ENCODE measurements at regions not wholly inside any gene's neighbourhood (a gene's known extent, or its start where the extent isn't known, plus 50 kb on each side); places are given as distances from the start of the nearest gene placed in this dataset.

DNA sequence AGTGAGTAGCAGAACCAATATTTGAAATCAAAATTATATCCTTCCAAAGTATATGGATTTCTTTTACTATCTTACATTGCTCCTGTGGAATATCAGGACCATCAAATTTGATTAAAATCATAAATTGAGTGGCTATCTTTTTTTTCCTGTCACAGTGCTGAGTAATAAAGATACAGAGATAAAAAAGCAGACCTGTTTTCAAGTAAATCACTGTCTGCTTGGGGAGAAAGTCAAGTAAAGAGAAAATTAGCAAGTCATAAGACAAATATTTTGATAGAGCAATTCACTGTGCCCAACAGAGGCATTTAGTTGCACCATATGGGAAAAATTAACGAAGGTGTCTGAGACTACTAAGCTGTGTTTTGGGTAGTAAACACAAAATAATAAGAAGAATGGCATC lies 933.7 kb downstream of the NTRK3 start:
- 62 to 100% methylated on average over 1 of the region's 1 CpG for WGBS, 2 donors (ENCODE audit: low coverage in 1 of 2)
- H3K9me3 ChIP-seq: no peaks in the 10 kb centered on the region
- no peaks in the 10 kb centered on the region for H3K36me3 ChIP-seq
- no peak overlapping the region for H3K27ac ChIP-seq
- H3K4me1 ChIP-seq: no peaks in the 10 kb centered on the region
- ATAC-seq: no peak
- no peak for TF ChIP-seq POLR2AphosphoS5 (IDR thresholded peaks at IDR 0.05)
- TF ChIP-seq, protein P1, sequence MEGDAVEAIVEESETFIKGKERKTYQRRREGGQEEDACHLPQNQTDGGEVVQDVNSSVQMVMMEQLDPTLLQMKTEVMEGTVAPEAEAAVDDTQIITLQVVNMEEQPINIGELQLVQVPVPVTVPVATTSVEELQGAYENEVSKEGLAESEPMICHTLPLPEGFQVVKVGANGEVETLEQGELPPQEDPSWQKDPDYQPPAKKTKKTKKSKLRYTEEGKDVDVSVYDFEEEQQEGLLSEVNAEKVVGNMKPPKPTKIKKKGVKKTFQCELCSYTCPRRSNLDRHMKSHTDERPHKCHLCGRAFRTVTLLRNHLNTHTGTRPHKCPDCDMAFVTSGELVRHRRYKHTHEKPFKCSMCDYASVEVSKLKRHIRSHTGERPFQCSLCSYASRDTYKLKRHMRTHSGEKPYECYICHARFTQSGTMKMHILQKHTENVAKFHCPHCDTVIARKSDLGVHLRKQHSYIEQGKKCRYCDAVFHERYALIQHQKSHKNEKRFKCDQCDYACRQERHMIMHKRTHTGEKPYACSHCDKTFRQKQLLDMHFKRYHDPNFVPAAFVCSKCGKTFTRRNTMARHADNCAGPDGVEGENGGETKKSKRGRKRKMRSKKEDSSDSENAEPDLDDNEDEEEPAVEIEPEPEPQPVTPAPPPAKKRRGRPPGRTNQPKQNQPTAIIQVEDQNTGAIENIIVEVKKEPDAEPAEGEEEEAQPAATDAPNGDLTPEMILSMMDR (IDR thresholded peaks at IDR 0.05): no peak
- H3K4me3 ChIP-seq: no peak overlapping the region
- no peaks in the 10 kb centered on the region for H3K27me3 ChIP-seq

DNA sequence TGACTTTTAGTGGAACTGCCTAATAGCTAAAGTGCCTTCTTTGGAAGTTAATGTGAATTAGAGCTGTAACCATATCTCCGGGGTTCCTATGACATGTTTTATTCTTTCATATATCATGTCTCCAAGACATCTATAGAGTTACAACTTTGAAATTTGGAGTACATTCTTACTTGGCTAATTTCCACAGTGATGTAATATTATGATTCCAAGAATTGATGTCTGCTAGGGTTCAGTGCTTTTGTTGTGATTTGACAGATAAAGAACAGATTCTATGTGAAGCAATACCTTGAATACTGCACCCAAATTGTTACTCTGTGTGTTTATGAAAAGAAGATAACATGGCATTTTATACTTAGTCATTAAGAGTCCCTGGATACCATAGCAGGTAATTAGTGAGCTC lies 934.3 kb downstream of the NTRK3 start:
- Histone ChIP-seq H3K27ac (no peak overlapping the region), H3K27me3 (no peaks in the 10 kb centered on the region), H3K36me3 (no peaks in the 10 kb centered on the region), H3K4me3 (no peak overlapping the region), H3K4me1 (no peaks in the 10 kb centered on the region), H3K9me3 (no peaks in the 10 kb centered on the region)
- 33 to 50% methylated on average over 1 of the region's 1 CpG for WGBS, 2 donors (ENCODE audit: low coverage in 1 of 2)
- ATAC-seq: no peak
- TF ChIP-seq EP300 (IDR thresholded peaks at IDR 0.05) (no peak), POLR2A (IDR thresholded peaks at IDR 0.05) (no peak), POLR2AphosphoS5 (IDR thresholded peaks at IDR 0.05) (no peak)
- TF ChIP-seq, protein P1 (IDR thresholded peaks at IDR 0.05): no peak

DNA sequence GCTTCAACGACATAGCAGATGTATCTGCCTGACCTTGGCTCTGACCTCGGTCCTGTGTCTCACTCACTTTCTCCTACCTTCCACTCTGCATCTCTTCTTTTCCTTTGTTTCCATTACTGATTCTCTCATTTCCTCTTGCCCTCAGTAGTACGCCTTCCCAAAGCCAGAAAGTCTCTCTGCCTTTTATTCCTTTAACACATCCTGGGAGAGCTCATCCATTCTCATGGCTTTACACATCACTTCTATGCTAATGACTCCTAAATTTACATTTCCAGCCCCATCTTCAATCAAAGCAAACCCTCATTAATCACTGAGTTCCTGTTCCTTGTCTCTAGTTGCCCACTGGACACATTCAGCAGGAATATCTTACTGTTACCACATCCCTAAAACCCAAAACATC lies 938.6 kb downstream of the NTRK3 start:
- Histone ChIP-seq H3K36me3 (no peaks in the 10 kb centered on the region), H3K27me3 (no peaks in the 10 kb centered on the region), H3K4me3 (no peak overlapping the region), H3K27ac (no peak overlapping the region), H3K4me1 (no peaks in the 10 kb centered on the region), H3K9me3 (no peaks in the 10 kb centered on the region)
- no peak for ATAC-seq
- TF ChIP-seq EP300 (IDR thresholded peaks at IDR 0.05) (no peak), POLR2A (IDR thresholded peaks at IDR 0.05) (no peak), POLR2AphosphoS5 (IDR thresholded peaks at IDR 0.05) (no peak)
- TF ChIP-seq, protein P1 (IDR thresholded peaks at IDR 0.05): no peak
- WGBS, 2 donors (ENCODE audit: low coverage in 1 of 2): 24 to 30% methylated on average over 2 to 3 of the region's 3 CpGs

DNA sequence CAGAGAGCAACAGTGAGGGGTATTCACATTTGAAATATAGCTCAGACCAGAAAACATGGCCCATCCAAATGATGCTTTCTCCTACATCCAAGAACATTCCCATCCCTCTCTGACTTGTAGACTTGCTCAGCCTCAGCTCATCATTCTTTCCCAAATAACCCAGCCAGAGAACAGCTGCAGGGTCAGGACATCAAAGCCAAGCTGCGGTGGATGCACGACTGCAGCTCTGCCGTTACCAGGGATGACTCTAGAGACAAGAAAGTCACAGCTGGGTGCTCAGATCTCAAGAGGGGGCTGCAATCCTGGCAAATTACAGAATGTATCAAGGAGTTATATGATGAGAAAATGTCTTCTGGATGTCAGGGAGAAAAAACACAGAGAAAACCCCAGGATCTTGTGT lies 944.3 kb downstream of the NTRK3 start:
- no peaks in the 10 kb centered on the region for H3K36me3 ChIP-seq
- TF ChIP-seq EP300 (IDR thresholded peaks at IDR 0.05): no peak
- TF ChIP-seq POLR2A (IDR thresholded peaks at IDR 0.05): no peak
- no peak for TF ChIP-seq POLR2AphosphoS5 (IDR thresholded peaks at IDR 0.05)
- TF ChIP-seq, protein P1 (IDR thresholded peaks at IDR 0.05): no peak
- no CpG with 5 or more reads among the region's 3 CpGs for WGBS, 2 donors (ENCODE audit: low coverage in 1 of 2)
- H3K4me3 ChIP-seq: no peak overlapping the region
- H3K27ac ChIP-seq: no peak overlapping the region
- no peaks in the 10 kb centered on the region for H3K27me3 ChIP-seq
- no peak for ATAC-seq
- no peaks in the 10 kb centered on the region for H3K9me3 ChIP-seq
- no peaks in the 10 kb centered on the region for H3K4me1 ChIP-seq

DNA sequence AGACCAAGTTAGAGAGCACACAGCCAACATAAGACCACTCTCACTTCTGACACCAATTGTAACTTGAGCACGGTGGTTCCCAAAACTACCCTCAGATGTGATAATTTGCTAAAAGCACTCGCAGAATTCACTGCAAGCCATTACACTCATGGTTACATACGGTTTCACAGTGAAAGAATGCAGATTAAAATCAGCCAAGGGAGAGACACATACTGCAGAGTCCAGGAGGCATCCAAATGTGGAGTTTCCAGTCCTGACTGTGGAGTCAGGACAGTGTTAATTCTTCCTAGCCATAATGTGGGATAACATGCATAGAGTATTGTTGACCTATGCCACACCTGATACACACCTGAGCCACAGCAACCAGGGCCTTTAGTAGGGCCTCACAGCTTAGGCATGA lies 956.4 kb downstream of the NTRK3 start:
- 38 to 83% methylated on average over 2 to 3 of the region's 3 CpGs for WGBS, 2 donors (ENCODE audit: low coverage in 1 of 2)
- TF ChIP-seq POLR2AphosphoS5 (IDR thresholded peaks at IDR 0.05) (no peak), POLR2A (IDR thresholded peaks at IDR 0.05) (no peak), EP300 (IDR thresholded peaks at IDR 0.05) (no peak)
- TF ChIP-seq, protein P1 (IDR thresholded peaks at IDR 0.05): no peak

More for the DNA sequence above, 956.4 kb downstream of the NTRK3 start:
- no peaks in the 10 kb centered on the region for H3K27me3 ChIP-seq
- no peak overlapping the region for H3K4me3 ChIP-seq
- peaks cover 0 to 1% (median 0%) of the 10 kb centered on the region in 3 donors for H3K9me3 ChIP-seq
- ATAC-seq: no peak
- no peaks in the 10 kb centered on the region for H3K4me1 ChIP-seq
- H3K27ac ChIP-seq: no peak overlapping the region
- no peaks in the 10 kb centered on the region for H3K36me3 ChIP-seq
